ENCODE measurements at regions not wholly inside any gene's neighbourhood (a gene's known extent, or its start where the extent isn't known, plus 50 kb on each side); places are given as distances from the start of the nearest gene placed in this dataset.

- H3K4me3 Mint-ChIP-seq = no peak overlapping the region
- no peaks in the 10 kb centered on the region for H3K4me1 Mint-ChIP-seq
- no peaks in the 10 kb centered on the region for H3K9me3 Mint-ChIP-seq
- no peak for ATAC-seq
- no peak overlapping the region for H3K27ac Mint-ChIP-seq
- no peaks in the 10 kb centered on the region for H3K36me3 Mint-ChIP-seq
- DNase-seq (ENCODE audit: low spot score in 2 of 2) = no peak
Observed at GRCh38 chr3:174618368-174619080, 240.6 kb upstream of the NAALADL2 start.

GRCh38 chr3:174619239-174619638, 239.9 kb upstream of the NAALADL2 start:
- Mint-ChIP-seq H3K36me3 (no peaks in the 10 kb centered on the region), H3K4me1 (no peaks in the 10 kb centered on the region), H3K9me3 (no peaks in the 10 kb centered on the region), H3K27ac (no peak overlapping the region), H3K4me3 (no peak overlapping the region)
- ATAC-seq = no peak
- DNase-seq (ENCODE audit: low spot score in 2 of 2) = no peak

DNA sequence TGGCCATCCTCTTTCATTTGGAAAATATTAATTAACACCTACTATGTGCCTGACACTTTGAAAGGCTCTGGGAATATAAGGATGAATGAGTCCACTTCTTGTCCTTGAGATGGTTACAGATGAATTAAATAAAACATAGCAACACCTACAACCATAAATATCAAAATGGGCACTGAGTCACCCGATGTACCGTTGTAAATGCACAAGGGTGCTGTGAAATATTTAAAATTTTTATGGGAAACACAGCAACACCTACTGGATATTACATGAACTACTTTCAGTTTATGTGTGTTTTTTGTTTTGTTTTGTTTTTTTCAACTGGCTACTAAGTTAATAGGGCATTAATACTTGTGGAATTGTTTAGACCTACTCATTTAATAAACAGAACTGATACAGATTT, 239.0 kb upstream of the NAALADL2 start:
- Mint-ChIP-seq H3K27ac (no peak overlapping the region), H3K4me1 (no peaks in the 10 kb centered on the region), H3K4me3 (no peak overlapping the region), H3K9me3 (no peaks in the 10 kb centered on the region), H3K36me3 (no peaks in the 10 kb centered on the region)
- DNase-seq (ENCODE audit: low spot score in 2 of 2) (no peak), ATAC-seq (no peak)

DNA sequence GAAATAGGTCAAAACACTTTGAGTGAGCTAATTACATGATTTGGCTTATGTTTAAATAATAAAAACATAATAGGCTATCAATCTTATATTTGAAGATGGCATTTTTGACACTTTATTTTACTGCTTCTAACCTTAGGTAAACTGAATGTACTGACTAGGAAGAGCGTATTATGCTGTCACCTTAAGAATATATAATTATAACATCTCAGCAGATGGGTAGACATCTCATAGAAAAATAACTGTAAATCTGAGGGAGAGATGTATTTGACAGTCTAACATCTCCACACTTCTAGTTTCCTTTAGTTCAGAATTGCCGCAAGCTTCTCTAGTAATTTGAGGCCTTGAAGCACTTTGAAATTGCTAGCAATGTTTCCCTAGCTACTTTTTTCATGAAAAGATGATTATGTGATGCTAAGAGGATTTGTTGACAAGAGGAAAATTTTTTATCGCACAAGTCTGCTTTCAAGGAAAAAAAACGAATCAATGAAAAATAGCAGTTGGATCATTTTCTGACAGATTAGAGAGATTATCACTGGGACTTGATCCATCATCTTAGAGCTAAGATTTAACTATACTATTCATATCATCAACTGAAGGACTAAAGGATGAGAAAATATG, 238.2 kb upstream of the NAALADL2 start:
- Mint-ChIP-seq H3K27ac (no peak overlapping the region), H3K4me3 (no peak overlapping the region), H3K9me3 (no peaks in the 10 kb centered on the region), H3K4me1 (no peaks in the 10 kb centered on the region), H3K36me3 (no peaks in the 10 kb centered on the region)
- DNase-seq (ENCODE audit: low spot score in 2 of 2) (no peak), ATAC-seq (no peak)

DNA sequence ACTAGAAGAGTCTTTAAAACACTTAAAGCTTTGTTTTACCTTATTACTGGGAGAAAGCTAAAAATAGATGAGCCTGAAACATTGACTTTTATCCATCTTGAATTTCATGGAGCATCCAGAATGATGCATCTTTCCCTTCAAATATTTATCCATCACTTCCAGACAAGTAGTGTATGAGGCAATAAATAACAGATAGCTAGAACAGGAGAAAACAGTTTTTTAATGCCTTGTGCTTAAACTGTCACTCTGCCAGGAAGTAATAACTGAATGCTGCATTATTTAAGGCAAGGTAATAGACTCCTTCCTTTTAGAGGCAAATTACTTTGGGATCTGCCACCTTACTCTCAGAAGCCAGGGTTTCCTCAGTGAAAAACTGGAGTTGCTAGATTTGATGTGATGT, 225.8 kb upstream of the NAALADL2 start:
- H3K4me1 Mint-ChIP-seq = no peaks in the 10 kb centered on the region
- DNase-seq (ENCODE audit: low spot score in 2 of 2) = no peak
- no peak overlapping the region for H3K4me3 Mint-ChIP-seq
- ATAC-seq = no peak
- no peaks in the 10 kb centered on the region for H3K36me3 Mint-ChIP-seq
- peaks cover 10% of the 10 kb centered on the region for H3K9me3 Mint-ChIP-seq
- no peak overlapping the region for H3K27ac Mint-ChIP-seq

DNA sequence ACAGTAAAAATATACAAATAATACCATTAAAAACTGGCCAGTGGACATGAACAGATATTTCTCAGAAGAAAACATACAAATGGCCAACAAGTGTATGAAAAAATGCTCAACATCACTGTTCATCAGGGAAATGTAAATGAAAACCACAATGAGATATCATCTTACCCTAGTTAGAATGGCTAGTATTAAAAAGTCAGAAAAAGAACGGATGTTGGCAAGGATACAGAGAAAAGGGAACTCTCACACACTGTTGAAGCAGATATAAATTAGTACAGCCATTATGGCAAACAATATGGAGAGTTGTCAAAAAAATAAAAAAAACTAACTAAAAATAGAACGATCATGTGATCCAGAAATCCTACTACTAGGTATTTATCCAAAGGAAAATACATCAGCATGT, 222.7 kb upstream of the NAALADL2 start:
- ATAC-seq (no peak), DNase-seq (ENCODE audit: low spot score in 2 of 2) (no peak)
- no peak overlapping the region for H3K27ac Mint-ChIP-seq
- peaks cover 10% of the 10 kb centered on the region for H3K9me3 Mint-ChIP-seq
- H3K4me3 Mint-ChIP-seq = no peak overlapping the region
- H3K4me1 Mint-ChIP-seq = no peaks in the 10 kb centered on the region
- H3K36me3 Mint-ChIP-seq = no peaks in the 10 kb centered on the region

- no peak for ATAC-seq
- H3K27ac Mint-ChIP-seq = no peak overlapping the region
- H3K36me3 Mint-ChIP-seq = no peaks in the 10 kb centered on the region
- no peak for DNase-seq (ENCODE audit: low spot score in 2 of 2)
- H3K9me3 Mint-ChIP-seq = peaks cover 15% of the 10 kb centered on the region
- no peaks in the 10 kb centered on the region for H3K4me1 Mint-ChIP-seq
- H3K4me3 Mint-ChIP-seq = no peak overlapping the region
Observed at GRCh38 chr3:174639406-174639805, 219.7 kb upstream of the NAALADL2 start.

- no peaks in the 10 kb centered on the region for H3K36me3 Mint-ChIP-seq
- DNase-seq (ENCODE audit: low spot score in 2 of 2) (no peak), ATAC-seq (no peak)
- H3K4me1 Mint-ChIP-seq = no peaks in the 10 kb centered on the region
- peaks cover 15% of the 10 kb centered on the region for H3K9me3 Mint-ChIP-seq
- no peak overlapping the region for H3K4me3 Mint-ChIP-seq
- H3K27ac Mint-ChIP-seq = no peak overlapping the region
Observed at GRCh38 chr3:174639970-174640369, 219.2 kb upstream of the NAALADL2 start.

- Mint-ChIP-seq H3K4me1 (no peaks in the 10 kb centered on the region), H3K4me3 (no peak overlapping the region), H3K36me3 (no peaks in the 10 kb centered on the region), H3K27ac (no peak overlapping the region), H3K9me3 (peaks cover 15% of the 10 kb centered on the region)
- ATAC-seq = no peak
- no peak for DNase-seq (ENCODE audit: low spot score in 2 of 2)
Observed at GRCh38 chr3:174640932-174641331, 218.2 kb upstream of the NAALADL2 start.

GRCh38 chr3:174644287-174644686, 214.8 kb upstream of the NAALADL2 start:
- Mint-ChIP-seq H3K36me3 (no peaks in the 10 kb centered on the region), H3K4me1 (no peaks in the 10 kb centered on the region), H3K4me3 (no peak overlapping the region), H3K27ac (no peak overlapping the region), H3K9me3 (peaks cover 8% of the 10 kb centered on the region)
- no peak for DNase-seq (ENCODE audit: low spot score in 2 of 2)
- no peak for ATAC-seq

- ATAC-seq (no peak), DNase-seq (ENCODE audit: low spot score in 2 of 2) (no peak)
- Mint-ChIP-seq H3K4me1 (no peaks in the 10 kb centered on the region), H3K36me3 (no peaks in the 10 kb centered on the region), H3K4me3 (no peak overlapping the region), H3K9me3 (peaks cover 12% of the 10 kb centered on the region), H3K27ac (no peak overlapping the region)
Observed at GRCh38 chr3:174651951-174652350, 207.2 kb upstream of the NAALADL2 start.

GRCh38 chr3:174659511-174659910, 199.6 kb upstream of the NAALADL2 start:
- Mint-ChIP-seq H3K4me3 (no peak overlapping the region), H3K4me1 (no peaks in the 10 kb centered on the region), H3K36me3 (no peaks in the 10 kb centered on the region), H3K9me3 (peaks cover 25% of the 10 kb centered on the region), H3K27ac (no peak overlapping the region)
- ATAC-seq = no peak
- no peak for DNase-seq (ENCODE audit: low spot score in 2 of 2)

GRCh38 chr3:174662653-174663052, 196.5 kb upstream of the NAALADL2 start:
- no peak for DNase-seq (ENCODE audit: low spot score in 2 of 2)
- no peaks in the 10 kb centered on the region for H3K4me1 Mint-ChIP-seq
- H3K9me3 Mint-ChIP-seq = peaks cover 19% of the 10 kb centered on the region
- H3K27ac Mint-ChIP-seq = no peak overlapping the region
- H3K36me3 Mint-ChIP-seq = no peaks in the 10 kb centered on the region
- H3K4me3 Mint-ChIP-seq = no peak overlapping the region
- no peak for ATAC-seq

GRCh38 chr3:174667386-174667785, 191.7 kb upstream of the NAALADL2 start:
- no peaks in the 10 kb centered on the region for H3K4me1 Mint-ChIP-seq
- H3K27ac Mint-ChIP-seq = no peak overlapping the region
- ATAC-seq (no peak), DNase-seq (ENCODE audit: low spot score in 2 of 2) (no peak)
- H3K9me3 Mint-ChIP-seq = peaks cover 18% of the 10 kb centered on the region
- H3K36me3 Mint-ChIP-seq = no peaks in the 10 kb centered on the region
- no peak overlapping the region for H3K4me3 Mint-ChIP-seq

DNA sequence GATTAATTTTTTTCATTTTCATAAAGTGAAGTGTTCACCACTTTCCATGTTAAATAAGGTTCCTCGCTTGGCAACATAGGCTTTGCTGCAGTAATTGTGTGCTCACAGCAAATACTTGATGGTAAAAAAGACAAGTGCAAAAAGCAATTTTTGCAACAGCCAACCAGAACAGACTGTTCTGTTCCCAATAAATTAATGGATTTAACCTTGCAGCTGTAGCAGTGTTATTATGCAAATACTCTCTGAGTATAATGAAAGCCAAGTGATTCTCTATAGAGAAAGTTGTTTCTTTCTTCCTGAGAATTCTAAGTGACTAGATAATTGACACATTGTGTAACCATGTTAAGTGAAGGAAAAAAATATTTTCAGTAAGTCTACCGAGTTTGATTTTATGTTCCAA, 183.7 kb upstream of the NAALADL2 start:
- peaks cover 12% of the 10 kb centered on the region for H3K9me3 Mint-ChIP-seq
- no peak overlapping the region for H3K27ac Mint-ChIP-seq
- ATAC-seq (no peak), DNase-seq (ENCODE audit: low spot score in 2 of 2) (no peak)
- no peak overlapping the region for H3K4me3 Mint-ChIP-seq
- no peaks in the 10 kb centered on the region for H3K36me3 Mint-ChIP-seq
- H3K4me1 Mint-ChIP-seq = no peaks in the 10 kb centered on the region

DNA sequence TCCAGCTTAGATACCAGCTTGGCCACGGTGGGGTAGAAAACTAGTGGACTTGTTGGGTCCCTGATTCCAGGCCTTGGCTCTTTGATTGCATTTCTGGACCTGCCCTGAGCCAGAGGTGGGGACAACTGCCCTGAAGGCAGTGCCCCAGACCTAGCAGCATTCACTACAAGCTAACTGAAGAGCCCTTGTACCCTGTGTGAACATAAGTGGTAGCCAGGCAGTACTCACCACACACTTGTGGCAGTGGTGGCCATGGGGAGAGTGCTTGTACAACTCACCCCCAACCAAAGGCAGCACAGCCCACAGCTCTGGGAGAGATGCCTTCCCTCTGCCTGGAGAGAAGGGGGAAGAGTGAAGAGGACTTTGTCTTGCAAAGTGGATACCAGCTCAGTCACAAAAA, 177.3 kb upstream of the NAALADL2 start:
- peaks cover 16% of the 10 kb centered on the region for H3K9me3 Mint-ChIP-seq
- no peak overlapping the region for H3K27ac Mint-ChIP-seq
- no peak overlapping the region for H3K4me3 Mint-ChIP-seq
- no peak for DNase-seq (ENCODE audit: low spot score in 2 of 2)
- no peaks in the 10 kb centered on the region for H3K36me3 Mint-ChIP-seq
- no peak for ATAC-seq
- no peaks in the 10 kb centered on the region for H3K4me1 Mint-ChIP-seq
